Panc1 (cell line): ENCODE measurements at regions not wholly inside any gene's neighbourhood (a gene's known extent, or its start where the extent isn't known, plus 50 kb on each side); places are given as distances from the start of the nearest gene placed in this dataset.

ENCODE experiments used
- ATAC-seq: fragments of 200-7000 bp; cut with Tn5 transposase; 2 replicates; pipeline ENCODE4 v1.9.1; 2020; ENCODE audit warnings: mild to moderate bottlenecking, moderate library complexity
- BruUV-seq: library from RNA; stranded (reverse); fragments of 400-500 nt; replicated peaks from 2 replicates; lab custom pipeline; 2021; lab: Mats Ljungman, UMichigan
- CTCF ChIA-PET: fragments of 300-600 bp; sonication (Branson Sonifier 250); formaldehyde crosslinking; loops from one replicate; lab custom pipeline; 2022; ENCODE audit warnings: antibody characterized with exemption; lab: Charles Lee
- POLR2A ChIA-PET: fragments of 300-600 bp; sonication (Branson Sonifier 250); formaldehyde crosslinking; loops from one replicate; lab custom pipeline; 2022; ENCODE audit warnings: antibody characterized with exemption; lab: Charles Lee
- DNase-seq: peaks from one replicate; pipeline ENCODE4 v3.0.0-alpha.2; 2010; ENCODE audit warnings: low read depth, low spot score
- H3K27ac ChIP-seq: 2 replicates; pipeline ENCODE4 v1.5.1; 2011; ENCODE audit warnings: mild to moderate bottlenecking, low read length, inconsistent platforms
- H3K27me3 ChIP-seq: fragments of 200-500 bp; sonication (Bioruptor generic); 2 replicates; pipeline ENCODE4 v1.6.0; 2014; ENCODE audit warnings: low read length, inconsistent platforms; ENCODE audit not compliant: control insufficient read depth, insufficient read depth
- H3K36me3 ChIP-seq: fragments of 200-500 bp; sonication (Bioruptor generic); 2 replicates; pipeline ENCODE4 v1.5.1; 2014; ENCODE audit warnings: inconsistent platforms, mild to moderate bottlenecking, low read length, moderate library complexity; ENCODE audit not compliant: control insufficient read depth, insufficient read depth
- H3K4me1 ChIP-seq: 2 replicates; pipeline ENCODE4 v1.5.1; 2011; ENCODE audit warnings: inconsistent platforms, mild to moderate bottlenecking, low read length, moderate library complexity; ENCODE audit not compliant: control insufficient read depth, insufficient read depth
- H3K4me3 ChIP-seq, 2 experiments: 2 replicates each; pipeline ENCODE4 v1.5.1; 2011 to 2012; ENCODE audit warnings: low read depth in 2 of 2, low read length in 2 of 2, mild to moderate bottlenecking in 2 of 2, inconsistent platforms in 1 of 2, moderate library complexity in 1 of 2
- H3K9me3 ChIP-seq: fragments of 200-500 bp; sonication (Bioruptor generic); 2 replicates; pipeline ENCODE4 v1.5.1; 2014; ENCODE audit warnings: low read depth, mild to moderate bottlenecking, inconsistent platforms, low read length, moderate library complexity; ENCODE audit not compliant: control insufficient read depth, insufficient read depth
- POLR2AphosphoS5 ChIP-seq: IDR thresholded peaks from 2 replicates; pipeline ENCODE4 v1.6.1; 2012; ENCODE audit warnings: mild to moderate bottlenecking, low read depth, low read length, moderate library complexity
- SIN3A ChIP-seq: IDR thresholded peaks from 2 replicates; pipeline ENCODE4 v1.6.1; 2012; ENCODE audit warnings: low read depth, mild to moderate bottlenecking, low read length, moderate library complexity, borderline replicate concordance; ENCODE audit not compliant: insufficient read depth
- TCF7L2 ChIP-seq: IDR thresholded peaks from 2 replicates; pipeline ENCODE4 v1.6.1; 2011; ENCODE audit warnings: mild to moderate bottlenecking, low read depth, low read length, inconsistent platforms
- in situ Hi-C: cut with HindIII; loops from 2 replicates; pipeline ENCODE4 v1.10.0; 2016; ENCODE audit warnings: low sequenced_read_pairs, low pct_unique_long_range_greater_than_20kb
- intact Hi-C: fragments of 100-400 bp; cut with micrococcal nuclease; formaldehyde crosslinking; loops from one replicate; pipeline ENCODE4 v1.10.0; 2022; ENCODE audit not compliant: unreplicated experiment
- TF ChIP-seq, protein P1 (sequence below), 2 experiments: IDR thresholded peaks; 2 replicates each; pipeline ENCODE4 v1.6.1; 2011 to 2012; ENCODE audit warnings: low read depth in 2 of 2, control low read depth in 1 of 2, low read length in 1 of 2, mild to moderate bottlenecking in 1 of 2, moderate library complexity in 1 of 2; ENCODE audit not compliant: insufficient read depth in 1 of 2
- TF ChIP-seq, protein P2 (sequence below): fragments of 450-650 bp; IDR thresholded peaks from 2 replicates; pipeline ENCODE4 v1.5.1; 2017; ENCODE audit warnings: mild to moderate bottlenecking

DNA sequence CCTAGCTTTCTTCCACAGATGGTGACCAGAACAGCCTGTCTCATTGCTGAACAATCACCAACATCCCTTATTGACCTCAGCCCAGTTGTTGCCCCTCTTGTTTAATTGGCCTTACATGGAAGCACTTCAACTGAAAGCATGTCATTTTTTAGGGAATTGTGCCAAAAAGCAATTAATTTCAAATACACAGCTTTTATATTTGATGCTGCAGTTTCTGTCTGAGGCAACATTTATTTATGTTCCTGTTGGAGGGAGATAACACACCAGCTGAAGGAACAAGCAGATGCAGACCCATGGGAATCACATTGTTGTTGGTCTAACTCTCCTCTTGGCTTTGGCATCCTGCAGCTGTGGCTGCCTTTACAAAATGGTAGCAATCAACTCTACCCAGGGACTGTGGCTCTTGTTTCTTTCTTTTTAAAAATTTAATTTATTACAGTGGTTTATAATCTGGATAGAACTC is 498.1 kb upstream of the RGMA start:
- intact Hi-C loops (no loop called here), in situ Hi-C loops (no loop called here)
- Histone ChIP-seq H3K9me3 (no peaks in the 10 kb centered on the region), H3K27ac (no peak overlapping the region), H3K36me3 (no peaks in the 10 kb centered on the region), H3K4me3 (no peak overlapping the region), H3K4me1 (no peaks in the 10 kb centered on the region), H3K27me3 (no peaks in the 10 kb centered on the region)
- CTCF ChIA-PET, result no interaction called here
- TF ChIP-seq, protein P1, sequence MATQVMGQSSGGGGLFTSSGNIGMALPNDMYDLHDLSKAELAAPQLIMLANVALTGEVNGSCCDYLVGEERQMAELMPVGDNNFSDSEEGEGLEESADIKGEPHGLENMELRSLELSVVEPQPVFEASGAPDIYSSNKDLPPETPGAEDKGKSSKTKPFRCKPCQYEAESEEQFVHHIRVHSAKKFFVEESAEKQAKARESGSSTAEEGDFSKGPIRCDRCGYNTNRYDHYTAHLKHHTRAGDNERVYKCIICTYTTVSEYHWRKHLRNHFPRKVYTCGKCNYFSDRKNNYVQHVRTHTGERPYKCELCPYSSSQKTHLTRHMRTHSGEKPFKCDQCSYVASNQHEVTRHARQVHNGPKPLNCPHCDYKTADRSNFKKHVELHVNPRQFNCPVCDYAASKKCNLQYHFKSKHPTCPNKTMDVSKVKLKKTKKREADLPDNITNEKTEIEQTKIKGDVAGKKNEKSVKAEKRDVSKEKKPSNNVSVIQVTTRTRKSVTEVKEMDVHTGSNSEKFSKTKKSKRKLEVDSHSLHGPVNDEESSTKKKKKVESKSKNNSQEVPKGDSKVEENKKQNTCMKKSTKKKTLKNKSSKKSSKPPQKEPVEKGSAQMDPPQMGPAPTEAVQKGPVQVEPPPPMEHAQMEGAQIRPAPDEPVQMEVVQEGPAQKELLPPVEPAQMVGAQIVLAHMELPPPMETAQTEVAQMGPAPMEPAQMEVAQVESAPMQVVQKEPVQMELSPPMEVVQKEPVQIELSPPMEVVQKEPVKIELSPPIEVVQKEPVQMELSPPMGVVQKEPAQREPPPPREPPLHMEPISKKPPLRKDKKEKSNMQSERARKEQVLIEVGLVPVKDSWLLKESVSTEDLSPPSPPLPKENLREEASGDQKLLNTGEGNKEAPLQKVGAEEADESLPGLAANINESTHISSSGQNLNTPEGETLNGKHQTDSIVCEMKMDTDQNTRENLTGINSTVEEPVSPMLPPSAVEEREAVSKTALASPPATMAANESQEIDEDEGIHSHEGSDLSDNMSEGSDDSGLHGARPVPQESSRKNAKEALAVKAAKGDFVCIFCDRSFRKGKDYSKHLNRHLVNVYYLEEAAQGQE (IDR thresholded peaks at IDR 0.05; ENCODE audit: insufficient read depth in 1 of 2, low read depth in 2 of 2, low read length in 1 of 2), result no peak
- TF ChIP-seq, protein P2, sequence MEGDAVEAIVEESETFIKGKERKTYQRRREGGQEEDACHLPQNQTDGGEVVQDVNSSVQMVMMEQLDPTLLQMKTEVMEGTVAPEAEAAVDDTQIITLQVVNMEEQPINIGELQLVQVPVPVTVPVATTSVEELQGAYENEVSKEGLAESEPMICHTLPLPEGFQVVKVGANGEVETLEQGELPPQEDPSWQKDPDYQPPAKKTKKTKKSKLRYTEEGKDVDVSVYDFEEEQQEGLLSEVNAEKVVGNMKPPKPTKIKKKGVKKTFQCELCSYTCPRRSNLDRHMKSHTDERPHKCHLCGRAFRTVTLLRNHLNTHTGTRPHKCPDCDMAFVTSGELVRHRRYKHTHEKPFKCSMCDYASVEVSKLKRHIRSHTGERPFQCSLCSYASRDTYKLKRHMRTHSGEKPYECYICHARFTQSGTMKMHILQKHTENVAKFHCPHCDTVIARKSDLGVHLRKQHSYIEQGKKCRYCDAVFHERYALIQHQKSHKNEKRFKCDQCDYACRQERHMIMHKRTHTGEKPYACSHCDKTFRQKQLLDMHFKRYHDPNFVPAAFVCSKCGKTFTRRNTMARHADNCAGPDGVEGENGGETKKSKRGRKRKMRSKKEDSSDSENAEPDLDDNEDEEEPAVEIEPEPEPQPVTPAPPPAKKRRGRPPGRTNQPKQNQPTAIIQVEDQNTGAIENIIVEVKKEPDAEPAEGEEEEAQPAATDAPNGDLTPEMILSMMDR, result no peak
- TF ChIP-seq SIN3A (no peak), TCF7L2 (no peak), POLR2AphosphoS5 (no peak)
- no peak for ATAC-seq
- no peak for DNase-seq
- no TSS peak for BruUV-seq
- POLR2A ChIA-PET, result no interaction called here

DNA sequence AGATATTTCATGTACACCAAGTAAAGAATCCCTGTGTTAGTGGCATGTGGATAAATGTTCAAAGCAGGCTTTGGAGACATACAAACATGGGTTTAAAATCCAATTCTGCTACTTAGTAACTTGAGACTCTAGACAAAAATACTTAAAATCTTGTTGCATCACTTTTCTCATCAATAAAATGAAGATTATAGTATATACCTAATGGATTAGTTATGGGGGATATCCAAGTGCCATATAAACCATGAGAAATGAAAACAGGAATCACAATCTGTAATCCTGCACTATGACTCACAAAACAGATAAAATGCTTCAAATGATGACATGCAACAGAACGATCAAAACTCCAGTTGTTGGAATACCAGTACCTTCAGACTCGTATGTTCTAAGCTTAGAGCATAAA is 496.0 kb upstream of the RGMA start:
- H3K4me1 ChIP-seq, result no peaks in the 10 kb centered on the region
- no peak for ATAC-seq
- TF ChIP-seq, protein P2, result no peak
- no peak for TF ChIP-seq POLR2AphosphoS5
- TF ChIP-seq, protein P1 (IDR thresholded peaks at IDR 0.05; ENCODE audit: insufficient read depth in 1 of 2, low read depth in 2 of 2, low read length in 1 of 2), result no peak
- TF ChIP-seq TCF7L2, result no peak
- TF ChIP-seq SIN3A, result no peak
- in situ Hi-C loops (no loop called here), intact Hi-C loops (no loop called here)
- no peaks in the 10 kb centered on the region for H3K36me3 ChIP-seq
- H3K27ac ChIP-seq, result no peak overlapping the region
- H3K9me3 ChIP-seq, result no peaks in the 10 kb centered on the region
- no peaks in the 10 kb centered on the region for H3K27me3 ChIP-seq
- ChIA-PET CTCF (no interaction called here), POLR2A (no interaction called here)
- no TSS peak for BruUV-seq
- H3K4me3 ChIP-seq, result no peak overlapping the region
- DNase-seq, result no peak
